A549 (cell line): ENCODE measurements at regions not wholly inside any gene's neighbourhood (a gene's known extent, or its start where the extent isn't known, plus 50 kb on each side); places are given as distances from the start of the nearest gene placed in this dataset.

ENCODE experiments used
- EP300 ChIP-seq, 2 experiments: fragments of >200 bp; sonication (Bioruptor Twin); formaldehyde crosslinking; IDR thresholded peaks; 2 replicates in 1 of 2; 3 replicates in 1 of 2; pipeline ENCODE4 v1.6.1; 2016 to 2017
- HOXB13 ChIP-seq: fragments of 250-450 bp; sonication (Bioruptor Pico); IDR thresholded peaks from 2 replicates; pipeline ENCODE4 v1.5.0; 2020; ENCODE audit warnings: low read depth, mild to moderate bottlenecking, moderate library complexity
- TF ChIP-seq, protein P1 (sequence below): fragments of >200 bp; sonication (Bioruptor Twin); formaldehyde crosslinking; IDR thresholded peaks from 3 replicates; pipeline ENCODE4 v1.5.1; 2016

DNA sequence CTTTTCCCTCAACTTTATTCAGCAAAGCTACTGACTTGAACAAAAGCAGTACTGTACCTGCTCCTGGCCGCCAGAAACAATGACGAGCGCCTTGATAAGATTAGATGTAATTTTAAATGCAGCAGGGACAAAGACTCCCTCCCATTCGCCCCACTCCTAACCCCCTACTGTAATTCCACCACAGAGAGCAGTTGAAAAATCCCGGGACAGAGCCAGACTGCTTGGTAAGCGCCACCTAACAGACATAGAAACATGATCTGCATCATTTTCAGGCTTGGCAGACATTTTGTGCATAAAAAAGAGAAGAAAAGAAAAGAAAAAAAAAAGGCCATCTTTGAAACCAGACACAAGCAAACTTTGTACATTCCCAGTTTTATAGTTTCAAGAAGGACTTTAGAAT, 81.9 kb downstream of the ISL1 start:
- no peak for TF ChIP-seq HOXB13 (CRISPR knock-in tag)
- TF ChIP-seq EP300 (IDR thresholded peaks at IDR 0.05), result no peak
- TF ChIP-seq, protein P1, sequence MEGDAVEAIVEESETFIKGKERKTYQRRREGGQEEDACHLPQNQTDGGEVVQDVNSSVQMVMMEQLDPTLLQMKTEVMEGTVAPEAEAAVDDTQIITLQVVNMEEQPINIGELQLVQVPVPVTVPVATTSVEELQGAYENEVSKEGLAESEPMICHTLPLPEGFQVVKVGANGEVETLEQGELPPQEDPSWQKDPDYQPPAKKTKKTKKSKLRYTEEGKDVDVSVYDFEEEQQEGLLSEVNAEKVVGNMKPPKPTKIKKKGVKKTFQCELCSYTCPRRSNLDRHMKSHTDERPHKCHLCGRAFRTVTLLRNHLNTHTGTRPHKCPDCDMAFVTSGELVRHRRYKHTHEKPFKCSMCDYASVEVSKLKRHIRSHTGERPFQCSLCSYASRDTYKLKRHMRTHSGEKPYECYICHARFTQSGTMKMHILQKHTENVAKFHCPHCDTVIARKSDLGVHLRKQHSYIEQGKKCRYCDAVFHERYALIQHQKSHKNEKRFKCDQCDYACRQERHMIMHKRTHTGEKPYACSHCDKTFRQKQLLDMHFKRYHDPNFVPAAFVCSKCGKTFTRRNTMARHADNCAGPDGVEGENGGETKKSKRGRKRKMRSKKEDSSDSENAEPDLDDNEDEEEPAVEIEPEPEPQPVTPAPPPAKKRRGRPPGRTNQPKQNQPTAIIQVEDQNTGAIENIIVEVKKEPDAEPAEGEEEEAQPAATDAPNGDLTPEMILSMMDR, result no peak
